ENCODE measurements at regions not wholly inside any gene's neighbourhood (a gene's known extent, or its start where the extent isn't known, plus 50 kb on each side); places are given as distances from the start of the nearest gene placed in this dataset.

- no peak for TF ChIP-seq CTCF (IDR thresholded peaks at IDR 0.05; ENCODE audit: insufficient read depth, low read depth, low read length)
- TF ChIP-seq EZH2 (IDR thresholded peaks at IDR 0.05; ENCODE audit: insufficient read depth, low read length): no peak
Observed at GRCh38 chr3:23657647-23658046, 148.1 kb upstream of the UBE2E1 start.
